ENCODE measurements at regions not wholly inside any gene's neighbourhood (a gene's known extent, or its start where the extent isn't known, plus 50 kb on each side); places are given as distances from the start of the nearest gene placed in this dataset.

DNA sequence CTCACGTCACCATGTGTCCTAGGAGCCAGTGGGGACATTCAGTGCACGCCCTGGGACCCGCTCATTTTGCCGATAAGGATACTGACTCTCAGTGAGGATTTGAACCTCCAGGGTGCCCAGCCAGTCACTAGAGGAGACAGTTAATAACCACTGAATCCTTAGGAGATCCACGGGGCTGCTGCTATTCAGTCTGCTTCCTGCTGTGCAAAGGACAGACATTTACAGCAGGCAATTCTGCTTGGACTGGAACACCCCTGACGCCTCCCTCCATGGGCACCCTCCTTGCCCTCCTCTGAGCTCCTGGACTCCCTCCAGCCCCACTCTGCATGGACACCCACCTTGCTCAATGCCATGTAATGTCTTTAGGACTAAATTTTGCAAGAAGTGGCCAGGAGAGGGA is 265.5 kb downstream of the EIPR1 start:
- H3K36me3 ChIP-seq = no peaks in the 10 kb centered on the region
- H3K4me1 ChIP-seq = no peaks in the 10 kb centered on the region
- intact Hi-C loops (cut with DNase I) = no loop called here
- DNase-seq (no peak), ATAC-seq (no peak)
- H3K9me3 ChIP-seq = no peaks in the 10 kb centered on the region
- H3K27me3 ChIP-seq = no peaks in the 10 kb centered on the region
- no peak overlapping the region for H3K27ac ChIP-seq
- no peak overlapping the region for H3K4me3 ChIP-seq
- TF ChIP-seq, protein P1, sequence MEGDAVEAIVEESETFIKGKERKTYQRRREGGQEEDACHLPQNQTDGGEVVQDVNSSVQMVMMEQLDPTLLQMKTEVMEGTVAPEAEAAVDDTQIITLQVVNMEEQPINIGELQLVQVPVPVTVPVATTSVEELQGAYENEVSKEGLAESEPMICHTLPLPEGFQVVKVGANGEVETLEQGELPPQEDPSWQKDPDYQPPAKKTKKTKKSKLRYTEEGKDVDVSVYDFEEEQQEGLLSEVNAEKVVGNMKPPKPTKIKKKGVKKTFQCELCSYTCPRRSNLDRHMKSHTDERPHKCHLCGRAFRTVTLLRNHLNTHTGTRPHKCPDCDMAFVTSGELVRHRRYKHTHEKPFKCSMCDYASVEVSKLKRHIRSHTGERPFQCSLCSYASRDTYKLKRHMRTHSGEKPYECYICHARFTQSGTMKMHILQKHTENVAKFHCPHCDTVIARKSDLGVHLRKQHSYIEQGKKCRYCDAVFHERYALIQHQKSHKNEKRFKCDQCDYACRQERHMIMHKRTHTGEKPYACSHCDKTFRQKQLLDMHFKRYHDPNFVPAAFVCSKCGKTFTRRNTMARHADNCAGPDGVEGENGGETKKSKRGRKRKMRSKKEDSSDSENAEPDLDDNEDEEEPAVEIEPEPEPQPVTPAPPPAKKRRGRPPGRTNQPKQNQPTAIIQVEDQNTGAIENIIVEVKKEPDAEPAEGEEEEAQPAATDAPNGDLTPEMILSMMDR (IDR thresholded peaks at IDR 0.05) = no peak

DNA sequence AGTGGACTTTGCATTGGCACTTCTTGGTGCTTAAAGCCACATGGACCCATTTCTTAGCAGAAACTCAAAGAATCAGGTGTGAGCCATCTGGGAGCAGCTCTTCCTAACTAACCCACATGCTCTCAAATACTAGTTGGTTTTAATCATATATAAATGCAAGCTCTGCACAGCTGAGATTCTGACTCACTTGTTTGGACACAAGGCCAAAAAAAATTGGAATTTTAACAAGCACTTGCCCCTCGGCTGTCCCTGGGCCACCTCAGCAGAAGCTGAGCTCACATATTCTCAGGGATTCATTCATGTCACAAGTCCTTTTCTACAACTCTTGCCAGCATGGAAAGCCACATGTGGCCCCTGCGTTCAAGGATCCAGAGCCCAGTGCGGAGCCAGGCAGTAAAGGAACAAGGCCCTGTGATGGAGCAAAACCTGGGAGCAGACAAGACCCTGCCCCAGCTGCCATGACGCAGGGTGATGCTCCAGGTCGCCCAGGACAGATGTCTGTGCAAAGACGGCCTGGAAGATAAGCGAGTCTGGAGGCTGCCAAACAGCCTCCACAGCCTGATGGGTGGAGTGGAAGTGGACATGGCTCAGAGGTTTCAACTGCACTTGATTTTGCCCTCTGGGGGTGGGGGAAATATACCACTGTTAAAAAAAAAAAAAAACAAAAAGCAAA is 266.5 kb downstream of the EIPR1 start:
- no peaks in the 10 kb centered on the region for H3K27me3 ChIP-seq
- H3K9me3 ChIP-seq = no peaks in the 10 kb centered on the region
- no peaks in the 10 kb centered on the region for H3K4me1 ChIP-seq
- TF ChIP-seq, protein P1 (IDR thresholded peaks at IDR 0.05) = no peak
- intact Hi-C loops (cut with DNase I) = no loop called here
- H3K36me3 ChIP-seq = no peaks in the 10 kb centered on the region
- no peak overlapping the region for H3K27ac ChIP-seq
- ATAC-seq (no peak), DNase-seq (no peak)
- no peak overlapping the region for H3K4me3 ChIP-seq

GRCh38 chr2:3110555-3110954 is 267.1 kb downstream of the EIPR1 start:
- Histone ChIP-seq H3K4me1 (no peaks in the 10 kb centered on the region), H3K27ac (no peak overlapping the region), H3K4me3 (no peak overlapping the region), H3K9me3 (no peaks in the 10 kb centered on the region), H3K27me3 (no peaks in the 10 kb centered on the region), H3K36me3 (no peaks in the 10 kb centered on the region)
- intact Hi-C loops (cut with DNase I) = no loop called here
- no peak for ATAC-seq
- no peak for DNase-seq
- TF ChIP-seq, protein P1 (IDR thresholded peaks at IDR 0.05) = no peak

- TF ChIP-seq, protein P1 (IDR thresholded peaks at IDR 0.05) = no peak
- intact Hi-C loops (cut with DNase I) = no loop called here
- Histone ChIP-seq H3K4me3 (no peak overlapping the region), H3K9me3 (no peaks in the 10 kb centered on the region), H3K27ac (no peak overlapping the region), H3K27me3 (no peaks in the 10 kb centered on the region), H3K4me1 (no peaks in the 10 kb centered on the region), H3K36me3 (no peaks in the 10 kb centered on the region)
- DNase-seq (peak; percentile 46), ATAC-seq (peak; percentile 10)
These were observed 268.6 kb downstream of the EIPR1 start for GRCh38 chr2:3108710-3109702.

- intact Hi-C loops (cut with DNase I) = no loop called here
- ATAC-seq (no peak), DNase-seq (peak; percentile 47)
These were observed 269.5 kb downstream of the EIPR1 start for GRCh38 chr2:3108105-3108504.

More at GRCh38 chr2:3108105-3108504, 269.5 kb downstream of the EIPR1 start:
- Histone ChIP-seq H3K4me3 (no peak overlapping the region), H3K36me3 (no peaks in the 10 kb centered on the region), H3K9me3 (no peaks in the 10 kb centered on the region), H3K27ac (no peak overlapping the region), H3K27me3 (no peaks in the 10 kb centered on the region), H3K4me1 (no peaks in the 10 kb centered on the region)
- TF ChIP-seq, protein P1 (IDR thresholded peaks at IDR 0.05) = no peak

All from upper lobe of right lung (tissue), 1 donor.